Kidney (tissue), 13 donors: ENCODE measurements at regions not wholly inside any gene's neighbourhood (a gene's known extent, or its start where the extent isn't known, plus 50 kb on each side); places are given as distances from the start of the nearest gene placed in this dataset.

Source experiments
- DNase-seq, 5 donors: peaks; one replicate each; pipeline ENCODE4 v3.0.0-alpha.2; 2013 to 2020
- FAIRE-seq: peaks from 2 replicates; lab custom pipeline; 2012; peaks lifted over from hg19 to GRCh38; lab: Jason Lieb, UNC
- H3K27ac ChIP-seq, 2 donors: one replicate each; pipeline ENCODE4 v1.7.0; 2013; ENCODE audit warnings: low read depth in 2 of 2, low read length in 2 of 2, inconsistent platforms in 1 of 2
- H3K27me3 ChIP-seq: one replicate; pipeline ENCODE4 v1.7.1; 2013; ENCODE audit warnings: low read length, inconsistent platforms; ENCODE audit not compliant: control insufficient read depth, insufficient read depth
- H3K36me3 ChIP-seq, 3 donors: one replicate each; pipeline versions ENCODE4 v1.7.0 to v1.7.1; 2013; ENCODE audit warnings: low read length in 3 of 3, control low read depth in 1 of 3, inconsistent platforms in 1 of 3; ENCODE audit not compliant: insufficient read depth in 3 of 3, control insufficient read depth in 2 of 3
- H3K4me1 ChIP-seq, 3 donors: one replicate each; pipeline versions ENCODE4 v1.7.0 to v1.7.1; 2013; ENCODE audit warnings: low read length in 3 of 3, inconsistent platforms in 1 of 3, low read depth in 1 of 3; ENCODE audit not compliant: control insufficient read depth in 2 of 3, insufficient read depth in 2 of 3
- H3K4me3 ChIP-seq, 3 donors: one replicate each; pipeline versions ENCODE4 v1.7.0 to v1.8.1; 2013; ENCODE audit warnings: low read length in 3 of 3, control low read depth in 1 of 3, inconsistent platforms in 1 of 3
- H3K9ac ChIP-seq, 3 donors: one replicate each; pipeline versions ENCODE4 v1.7.0 to v1.7.1; 2013; ENCODE audit warnings: low read length in 3 of 3, control low read depth in 1 of 3, inconsistent platforms in 1 of 3
- H3K9me3 ChIP-seq, 3 donors: one replicate each; pipeline versions ENCODE4 v1.7.0 to v1.7.1; 2013; ENCODE audit warnings: low read length in 3 of 3, control low read depth in 1 of 3, inconsistent platforms in 1 of 3; ENCODE audit not compliant: control insufficient read depth in 2 of 3, insufficient read depth in 1 of 3
- intact Hi-C: fragments of 100-400 bp; cut with DNase I; formaldehyde crosslinking; loops from one replicate; pipeline ENCODE4 v1.11.1; 2022
- TF ChIP-seq, protein P1 (sequence below): IDR thresholded peaks from 3 replicates; pipeline ENCODE4 v1.5.1; 2012; ENCODE audit warnings: mild to moderate bottlenecking, moderate library complexity, borderline replicate concordance; ENCODE audit not compliant: insufficient read depth; ENCODE audit errors: extremely low read depth
- donor health status: control.
- donor health status: control.
- donor health status: control.
- donor health status: control.
- donor health status: control.
- donor health status: DM: yes; HTN: yes; CAD: no.
- donor health status: Normal renal cell carcinoma (clear cell type).

DNA sequence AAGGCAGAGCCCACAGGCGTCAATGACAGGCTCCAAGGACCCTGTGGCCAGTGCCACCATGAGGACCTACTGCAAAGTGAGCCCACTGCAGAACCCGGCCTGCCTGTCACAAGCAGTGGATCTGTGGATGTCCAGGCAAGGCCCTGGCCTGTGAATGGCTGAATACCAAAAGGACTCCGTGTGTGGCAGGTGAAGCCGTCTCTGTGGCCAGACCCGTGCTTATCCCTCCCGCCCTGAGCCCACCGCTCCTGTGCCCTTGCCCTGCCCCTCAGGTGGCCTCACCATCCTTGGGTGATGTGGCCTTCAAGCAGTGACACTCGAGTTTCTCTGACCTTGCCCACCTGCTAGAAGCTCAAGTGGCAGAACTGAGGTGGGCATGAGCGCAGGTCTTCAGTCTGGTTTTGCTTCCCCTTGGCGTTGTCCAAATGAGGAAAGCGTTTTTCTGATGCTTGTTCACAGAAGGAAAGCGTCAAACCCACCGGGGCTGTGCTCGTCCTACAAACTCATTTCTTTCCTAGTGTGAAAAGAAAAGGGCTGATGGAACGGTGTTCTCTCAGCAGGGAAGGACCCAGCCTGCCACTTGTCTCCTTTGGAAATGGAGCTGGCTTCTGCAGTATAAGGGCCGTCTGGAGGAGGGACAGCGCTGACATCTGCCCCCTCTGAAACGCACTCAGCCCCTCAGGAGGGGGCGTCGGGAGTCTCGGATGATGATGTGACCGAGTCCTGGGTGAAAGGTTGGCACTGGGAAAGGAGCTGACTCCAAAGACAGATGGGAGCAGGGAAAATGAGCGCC is 377.7 kb upstream of the IRX4 start:
- intact Hi-C loops, result no loop called here
- DNase-seq, result no peak
- Histone ChIP-seq H3K36me3 (no peaks in the 10 kb centered on the region), H3K4me3 (no peak overlapping the region), H3K4me1 (no peaks in the 10 kb centered on the region), H3K9ac (no peak overlapping the region), H3K27ac (no peak overlapping the region), H3K27me3 (peaks cover 7% of the 10 kb centered on the region), H3K9me3 (peaks cover 0 to 2% (median 1%) of the 10 kb centered on the region in 3 donors)
- no peak for FAIRE-seq
- TF ChIP-seq, protein P1, sequence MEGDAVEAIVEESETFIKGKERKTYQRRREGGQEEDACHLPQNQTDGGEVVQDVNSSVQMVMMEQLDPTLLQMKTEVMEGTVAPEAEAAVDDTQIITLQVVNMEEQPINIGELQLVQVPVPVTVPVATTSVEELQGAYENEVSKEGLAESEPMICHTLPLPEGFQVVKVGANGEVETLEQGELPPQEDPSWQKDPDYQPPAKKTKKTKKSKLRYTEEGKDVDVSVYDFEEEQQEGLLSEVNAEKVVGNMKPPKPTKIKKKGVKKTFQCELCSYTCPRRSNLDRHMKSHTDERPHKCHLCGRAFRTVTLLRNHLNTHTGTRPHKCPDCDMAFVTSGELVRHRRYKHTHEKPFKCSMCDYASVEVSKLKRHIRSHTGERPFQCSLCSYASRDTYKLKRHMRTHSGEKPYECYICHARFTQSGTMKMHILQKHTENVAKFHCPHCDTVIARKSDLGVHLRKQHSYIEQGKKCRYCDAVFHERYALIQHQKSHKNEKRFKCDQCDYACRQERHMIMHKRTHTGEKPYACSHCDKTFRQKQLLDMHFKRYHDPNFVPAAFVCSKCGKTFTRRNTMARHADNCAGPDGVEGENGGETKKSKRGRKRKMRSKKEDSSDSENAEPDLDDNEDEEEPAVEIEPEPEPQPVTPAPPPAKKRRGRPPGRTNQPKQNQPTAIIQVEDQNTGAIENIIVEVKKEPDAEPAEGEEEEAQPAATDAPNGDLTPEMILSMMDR, result no peak

DNA sequence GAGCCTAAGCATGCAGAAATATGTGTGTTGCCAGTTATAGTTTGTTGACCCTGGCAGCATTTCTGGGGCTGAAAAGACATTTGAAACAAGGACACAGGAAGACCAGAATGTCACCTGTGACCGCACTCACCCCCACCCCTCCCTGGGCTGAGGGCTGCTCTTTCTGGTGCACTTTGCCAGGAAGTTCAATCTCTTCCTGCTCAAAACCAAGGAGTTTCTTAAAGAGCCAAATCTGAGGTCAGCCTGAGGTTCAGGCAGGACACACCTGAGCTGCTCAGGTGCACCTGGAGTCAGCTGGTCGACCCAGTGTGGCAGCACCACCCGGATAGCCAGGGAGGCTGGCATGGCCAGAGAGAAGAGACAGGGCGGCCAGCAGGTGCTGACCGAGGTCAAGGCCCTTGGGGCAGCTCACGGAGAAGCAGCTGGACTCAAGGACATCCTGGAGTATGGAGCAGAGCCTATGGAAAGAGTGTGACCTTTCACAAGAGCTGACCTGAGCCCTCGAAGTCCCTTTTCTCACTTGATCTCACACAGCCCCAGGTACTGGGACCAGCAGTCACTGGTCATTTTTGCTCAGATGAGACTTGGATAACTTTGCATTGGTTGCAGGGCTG is 376.9 kb upstream of the IRX4 start:
- no peak overlapping the region for H3K27ac ChIP-seq
- peaks cover 10% of the 10 kb centered on the region for H3K27me3 ChIP-seq
- no peak for DNase-seq
- intact Hi-C loops, result no loop called here
- no peaks in the 10 kb centered on the region for H3K36me3 ChIP-seq
- no peaks in the 10 kb centered on the region for H3K4me1 ChIP-seq
- peaks cover 0 to 1% (median 1%) of the 10 kb centered on the region in 3 donors for H3K9me3 ChIP-seq
- no peak overlapping the region for H3K4me3 ChIP-seq
- TF ChIP-seq, protein P1, result no peak
- H3K9ac ChIP-seq, result no peak overlapping the region
- no peak for FAIRE-seq

DNA sequence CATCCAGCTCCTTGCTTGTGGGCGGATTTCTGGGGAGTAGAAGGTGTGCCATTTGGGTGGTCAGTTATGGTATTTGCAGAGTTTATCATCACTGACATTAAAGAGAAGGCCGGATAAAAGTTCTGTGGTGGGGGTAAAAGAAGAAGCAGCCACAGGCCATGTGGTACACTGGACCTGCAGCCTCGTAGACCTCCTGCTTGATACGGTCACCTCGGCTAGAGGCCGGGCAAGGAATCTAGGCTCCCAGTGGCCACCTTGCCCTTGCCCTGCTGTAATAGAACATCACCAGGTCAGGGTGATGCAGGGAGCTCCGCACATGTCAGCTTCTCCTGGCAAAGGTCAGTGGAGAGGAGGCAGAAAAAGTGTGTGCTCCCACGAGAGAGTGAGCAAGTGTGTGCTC is 376.1 kb upstream of the IRX4 start:
- Histone ChIP-seq H3K27ac (no peak overlapping the region), H3K27me3 (peaks cover 11% of the 10 kb centered on the region), H3K4me3 (no peak overlapping the region), H3K9ac (no peak overlapping the region), H3K36me3 (no peaks in the 10 kb centered on the region), H3K9me3 (peaks cover 0 to 1% (median 0%) of the 10 kb centered on the region in 3 donors), H3K4me1 (no peaks in the 10 kb centered on the region)
- DNase-seq (no peak), FAIRE-seq (no peak)
- intact Hi-C loops, result no loop called here
- TF ChIP-seq, protein P1, result no peak
